Stomach (tissue), 8 donors: ENCODE measurements at regions not wholly inside any gene's neighbourhood (a gene's known extent, or its start where the extent isn't known, plus 50 kb on each side); places are given as distances from the start of the nearest gene placed in this dataset.

Experiments used
- DNase-seq, 2 donors: peaks; one replicate each; pipeline versions ENCODE4 v3.0.0 to v3.0.0-alpha.2; 2013 to 2019
- H3K27ac ChIP-seq, 5 donors: fragments of 200-600 bp in 4 of 5; sonication (generic) in 4 of 5; one replicate each; pipeline ENCODE4 v1.5.1; 2013 to 2019; ENCODE audit warnings: mild to moderate bottlenecking in 1 of 5, moderate library complexity in 1 of 5
- H3K27me3 ChIP-seq, 3 donors: fragments of 200-600 bp; sonication (generic); one replicate each; pipeline ENCODE4 v1.5.1; 2017 to 2019; ENCODE audit warnings: mixed run types in 1 of 3
- H3K36me3 ChIP-seq, 4 donors: fragments of 200-600 bp; sonication (generic); 1 replicate in 3 of 4; 2 replicates in 1 of 4; pipeline ENCODE4 v1.5.1; 2016 to 2019
- H3K4me1 ChIP-seq, 4 donors: fragments of 200-600 bp; sonication (generic); one replicate each; pipeline ENCODE4 v1.5.1; 2016 to 2019
- H3K4me3 ChIP-seq, 4 donors: fragments of 200-600 bp; sonication (generic) in 3 of 4; one replicate each; pipeline ENCODE4 v1.5.1; 2016 to 2019; ENCODE audit warnings: mild to moderate bottlenecking in 1 of 4
- H3K9me3 ChIP-seq, 4 donors: fragments of 200-600 bp; sonication (generic); one replicate each; pipeline ENCODE4 v1.5.1; 2016 to 2019
- EP300 ChIP-seq: sonication (generic); formaldehyde crosslinking; IDR thresholded peaks from one replicate; pipeline ENCODE4 v1.6.1; 2017; ENCODE audit warnings: antibody characterized with exemption
- POLR2A ChIP-seq, 4 donors: fragments of 450-650 bp; IDR thresholded peaks; one replicate each; pipeline ENCODE4 v1.6.1; 2016; ENCODE audit warnings: antibody characterized with exemption in 4 of 4, control low read depth in 2 of 4, mild to moderate bottlenecking in 1 of 4, moderate library complexity in 1 of 4
- POLR2AphosphoS5 ChIP-seq, 3 donors: sonication (generic); formaldehyde crosslinking; IDR thresholded peaks; one replicate each; pipeline ENCODE4 v1.6.1; 2016; ENCODE audit warnings: antibody characterized with exemption in 3 of 3
- WGBS, 5 donors: extraction: QIAGEN DNeasy Blood & Tissue Kit in 3 of 5; methylation state at CpG; one replicate each; pipeline versions ENCODE4 v1.1.5 to v1.1.7; 2013 to 2018; 5-methylcytosine and 5-hydroxymethylcytosine counted together
- intact Hi-C: fragments of 100-400 bp; cut with DNase I; formaldehyde crosslinking; loops from one replicate; pipeline ENCODE4 v1.15.1; 2023; ENCODE audit warnings: low total_unique reads
- TF ChIP-seq, protein P1 (sequence below), 7 experiments: fragments of 450-650 bp in 4 of 7; fragments of 200-600 bp in 3 of 7; sonication (generic) in 3 of 7; IDR thresholded peaks; one replicate each; pipeline ENCODE4 v1.5.1; 2016 to 2019; ENCODE audit warnings: antibody characterized with exemption in 7 of 7, control low read depth in 2 of 7, mild to moderate bottlenecking in 1 of 7
- donor health status: healthy with polysubstance abuse.
- donor health status: Bipolar disorder and iron deficiency.
- donor health status: healthy.

DNA sequence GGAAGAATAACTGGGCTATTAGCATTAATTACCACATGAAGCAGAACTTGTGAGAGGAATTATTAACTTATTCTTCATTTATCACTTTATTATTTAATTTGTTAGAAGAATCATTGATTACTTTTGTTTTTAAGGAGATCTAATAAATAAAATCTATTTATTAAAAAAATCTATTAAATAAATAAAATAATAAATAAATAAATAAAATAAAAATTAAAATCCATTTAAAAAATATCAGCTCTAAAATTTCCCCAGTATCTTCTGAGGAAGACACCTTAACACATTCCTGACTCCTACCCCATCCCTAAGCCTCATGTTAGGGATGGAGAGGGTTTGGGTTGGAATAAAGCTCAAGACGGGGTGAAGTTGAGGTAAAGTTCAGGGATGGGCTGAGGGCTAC is 231.4 kb downstream of the CLIC5 start:
- Histone ChIP-seq H3K4me1 (no peaks in the 10 kb centered on the region), H3K9me3 (no peaks in the 10 kb centered on the region), H3K4me3 (no peak overlapping the region), H3K27ac (no peak overlapping the region), H3K36me3 (no peaks in the 10 kb centered on the region), H3K27me3 (no peaks in the 10 kb centered on the region)
- DNase-seq: no peak
- WGBS, 5 donors: 58 to 100% (median 95%) methylated on average over 1 of the region's 1 CpG
- intact Hi-C loops: no loop called here
- TF ChIP-seq POLR2AphosphoS5 (IDR thresholded peaks at IDR 0.05) (no peak), POLR2A (IDR thresholded peaks at IDR 0.05) (no peak), EP300 (no peak)
- TF ChIP-seq, protein P1, sequence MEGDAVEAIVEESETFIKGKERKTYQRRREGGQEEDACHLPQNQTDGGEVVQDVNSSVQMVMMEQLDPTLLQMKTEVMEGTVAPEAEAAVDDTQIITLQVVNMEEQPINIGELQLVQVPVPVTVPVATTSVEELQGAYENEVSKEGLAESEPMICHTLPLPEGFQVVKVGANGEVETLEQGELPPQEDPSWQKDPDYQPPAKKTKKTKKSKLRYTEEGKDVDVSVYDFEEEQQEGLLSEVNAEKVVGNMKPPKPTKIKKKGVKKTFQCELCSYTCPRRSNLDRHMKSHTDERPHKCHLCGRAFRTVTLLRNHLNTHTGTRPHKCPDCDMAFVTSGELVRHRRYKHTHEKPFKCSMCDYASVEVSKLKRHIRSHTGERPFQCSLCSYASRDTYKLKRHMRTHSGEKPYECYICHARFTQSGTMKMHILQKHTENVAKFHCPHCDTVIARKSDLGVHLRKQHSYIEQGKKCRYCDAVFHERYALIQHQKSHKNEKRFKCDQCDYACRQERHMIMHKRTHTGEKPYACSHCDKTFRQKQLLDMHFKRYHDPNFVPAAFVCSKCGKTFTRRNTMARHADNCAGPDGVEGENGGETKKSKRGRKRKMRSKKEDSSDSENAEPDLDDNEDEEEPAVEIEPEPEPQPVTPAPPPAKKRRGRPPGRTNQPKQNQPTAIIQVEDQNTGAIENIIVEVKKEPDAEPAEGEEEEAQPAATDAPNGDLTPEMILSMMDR (IDR thresholded peaks at IDR 0.05): no peak

GRCh38 chr6:45783716-45784115 is 231.9 kb downstream of the CLIC5 start:
- no peaks in the 10 kb centered on the region for H3K4me1 ChIP-seq
- H3K9me3 ChIP-seq: no peaks in the 10 kb centered on the region
- H3K27ac ChIP-seq: no peak overlapping the region
- no peaks in the 10 kb centered on the region for H3K27me3 ChIP-seq
- intact Hi-C loops: no loop called here
- TF ChIP-seq POLR2A (IDR thresholded peaks at IDR 0.05) (no peak), POLR2AphosphoS5 (IDR thresholded peaks at IDR 0.05) (no peak), EP300 (no peak)
- TF ChIP-seq, protein P1 (IDR thresholded peaks at IDR 0.05): no peak
- H3K36me3 ChIP-seq: no peaks in the 10 kb centered on the region
- no peak overlapping the region for H3K4me3 ChIP-seq
- WGBS, 5 donors: 85 to 91% (median 86%) methylated on average over 5 of the region's 5 CpGs
- DNase-seq: no peak

- WGBS, 5 donors: 74 to 88% (median 83%) methylated on average over 3 of the region's 3 CpGs
- TF ChIP-seq POLR2AphosphoS5 (IDR thresholded peaks at IDR 0.05) (no peak), POLR2A (IDR thresholded peaks at IDR 0.05) (no peak), EP300 (no peak)
- TF ChIP-seq, protein P1 (IDR thresholded peaks at IDR 0.05): no peak
- no peaks in the 10 kb centered on the region for H3K4me1 ChIP-seq
- H3K27me3 ChIP-seq: no peaks in the 10 kb centered on the region
- peak in 1 of 2 donors; percentile 16 for DNase-seq
- intact Hi-C loops: no loop called here
- no peak overlapping the region for H3K27ac ChIP-seq
- no peaks in the 10 kb centered on the region for H3K9me3 ChIP-seq
- H3K4me3 ChIP-seq: no peak overlapping the region
- H3K36me3 ChIP-seq: no peaks in the 10 kb centered on the region
Observed at GRCh38 chr6:45781890-45782289, 233.8 kb downstream of the CLIC5 start.

DNA sequence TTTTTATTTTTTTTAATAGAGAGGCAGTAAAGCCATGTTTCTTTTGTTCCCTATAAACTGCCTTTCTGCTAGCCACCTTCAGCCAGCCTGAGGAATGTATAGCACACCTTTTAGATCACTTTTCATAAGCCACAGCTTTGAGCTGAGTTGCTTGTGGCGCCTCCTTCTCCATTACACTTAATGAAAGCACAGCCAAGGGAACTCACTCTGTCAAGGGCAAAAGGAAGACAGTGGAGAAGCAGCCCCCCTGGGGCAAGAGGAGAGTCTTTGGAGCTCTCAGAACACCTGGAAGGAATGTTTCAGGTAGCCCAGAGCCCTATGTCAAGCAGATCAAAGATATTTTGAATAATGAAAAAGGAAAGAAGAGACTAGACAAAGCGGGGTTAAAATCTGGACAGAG is 235.1 kb downstream of the CLIC5 start:
- TF ChIP-seq EP300 (no peak), POLR2AphosphoS5 (IDR thresholded peaks at IDR 0.05) (no peak), POLR2A (IDR thresholded peaks at IDR 0.05) (no peak)
- TF ChIP-seq, protein P1 (IDR thresholded peaks at IDR 0.05): no peak
- WGBS, 5 donors: 90 to 100% (median 96%) methylated on average over 2 of the region's 2 CpGs
- intact Hi-C loops: no loop called here
- Histone ChIP-seq H3K36me3 (no peaks in the 10 kb centered on the region), H3K27ac (no peak overlapping the region), H3K9me3 (no peaks in the 10 kb centered on the region), H3K4me3 (no peak overlapping the region), H3K4me1 (no peaks in the 10 kb centered on the region), H3K27me3 (no peaks in the 10 kb centered on the region)
- no peak for DNase-seq
